ENCODE measurements at regions not wholly inside any gene's neighbourhood (a gene's known extent, or its start where the extent isn't known, plus 50 kb on each side); places are given as distances from the start of the nearest gene placed in this dataset.

GRCh38 chr5:121688126-121688525, 163.6 kb upstream of the FTMT start:
- Histone ChIP-seq H3K79me2 (ENCODE audit: insufficient read depth, low read length) (no peaks in the 10 kb centered on the region), H3K9ac (ENCODE audit: low read length) (no peak overlapping the region), H3K4me1 (ENCODE audit: control insufficient read depth in 1 of 2, insufficient read depth in 2 of 2, low read length in 2 of 2) (no peaks in the 10 kb centered on the region), H3K4me2 (ENCODE audit: low read length) (no peak overlapping the region), H3K9me3 (ENCODE audit: control insufficient read depth in 1 of 2, insufficient read depth in 1 of 2, low read depth in 1 of 2, low read length in 2 of 2) (no peaks in the 10 kb centered on the region), H3K9me2 (ENCODE audit: insufficient read depth) (no peaks in the 10 kb centered on the region), H3K27me3 (ENCODE audit: insufficient read depth, low read length) (no peaks in the 10 kb centered on the region), H4K20me1 (ENCODE audit: insufficient read depth) (no peaks in the 10 kb centered on the region), H2AFZ (ENCODE audit: low read depth, low read length, poor library complexity, severe bottlenecking) (no peak overlapping the region), H3K36me3 (ENCODE audit: control insufficient read depth in 1 of 2, insufficient read depth in 2 of 2, low read length in 2 of 2) (no peaks in the 10 kb centered on the region), H3K4me3 (replicated peaks in 1 of 2; ENCODE audit: low read depth in 1 of 2, low read length in 2 of 2) (no peak overlapping the region), H3K27ac (ENCODE audit: low read depth, low read length) (no peak overlapping the region)
- TF ChIP-seq EZH2 (IDR thresholded peaks at IDR 0.05) (no peak), FOSL1 (IDR thresholded peaks at IDR 0.05; ENCODE audit: low read depth) (no peak)
- ATAC-seq (no peak), DNase-seq (ENCODE audit: low read depth, low spot score) (no peak)
- intact Hi-C loops (cut with micrococcal nuclease): no loop called here
- no TSS peak for BruUV-seq (replicated peaks)
- RAD21 ChIA-PET (ENCODE audit: low non-redundant PET in 1 of 2, low total read pairs in 2 of 2, uncharacterized antibody in 2 of 2, unreplicated experiment in 2 of 2): no interaction called here
- POLR2A ChIA-PET: no interaction called here
- CTCF ChIA-PET: no interaction called here

DNA sequence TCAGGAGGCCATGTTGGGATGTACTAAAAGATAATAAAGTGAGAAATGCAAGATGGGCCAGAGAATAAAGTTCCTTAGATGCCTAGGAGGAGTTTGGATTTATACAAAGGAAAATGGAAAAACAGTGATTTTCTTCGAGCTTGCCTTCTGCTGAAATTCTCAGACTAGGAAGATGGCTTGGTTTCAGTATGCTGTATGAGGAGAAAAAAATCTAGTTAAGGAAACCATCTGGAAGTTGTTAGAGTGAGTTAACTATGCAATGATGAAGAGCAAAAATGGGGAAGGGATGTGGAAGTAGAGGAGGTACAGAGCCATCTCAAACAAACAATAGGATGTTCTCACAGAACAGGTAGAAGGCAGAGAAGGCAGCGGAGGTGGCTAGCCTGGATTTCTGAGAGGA, 162.9 kb upstream of the FTMT start:
- intact Hi-C loops (cut with micrococcal nuclease): no loop called here
- ChIA-PET POLR2A (no interaction called here), RAD21 (ENCODE audit: low non-redundant PET in 1 of 2, low total read pairs in 2 of 2, uncharacterized antibody in 2 of 2, unreplicated experiment in 2 of 2) (no interaction called here), CTCF (no interaction called here)
- no peaks in the 10 kb centered on the region for H3K4me1 ChIP-seq (ENCODE audit: control insufficient read depth in 1 of 2, insufficient read depth in 2 of 2, low read length in 2 of 2)
- no peaks in the 10 kb centered on the region for H3K9me3 ChIP-seq (ENCODE audit: control insufficient read depth in 1 of 2, insufficient read depth in 1 of 2, low read depth in 1 of 2, low read length in 2 of 2)
- no peaks in the 10 kb centered on the region for H4K20me1 ChIP-seq (ENCODE audit: insufficient read depth)
- ATAC-seq (no peak), DNase-seq (ENCODE audit: low read depth, low spot score) (no peak)
- H3K9ac ChIP-seq (ENCODE audit: low read length): no peak overlapping the region
- H2AFZ ChIP-seq (ENCODE audit: low read depth, low read length, poor library complexity, severe bottlenecking): no peak overlapping the region
- H3K9me2 ChIP-seq (ENCODE audit: insufficient read depth): no peaks in the 10 kb centered on the region
- no peaks in the 10 kb centered on the region for H3K36me3 ChIP-seq (ENCODE audit: control insufficient read depth in 1 of 2, insufficient read depth in 2 of 2, low read length in 2 of 2)
- H3K4me2 ChIP-seq (ENCODE audit: low read length): no peak overlapping the region
- no peak overlapping the region for H3K27ac ChIP-seq (ENCODE audit: low read depth, low read length)
- no peaks in the 10 kb centered on the region for H3K79me2 ChIP-seq (ENCODE audit: insufficient read depth, low read length)
- no TSS peak for BruUV-seq (replicated peaks)
- no peak overlapping the region for H3K4me3 ChIP-seq (replicated peaks in 1 of 2; ENCODE audit: low read depth in 1 of 2, low read length in 2 of 2)
- H3K27me3 ChIP-seq (ENCODE audit: insufficient read depth, low read length): no peaks in the 10 kb centered on the region
- TF ChIP-seq SIN3A (IDR thresholded peaks at IDR 0.05; ENCODE audit: low read depth) (no peak), EZH2phosphoT487 (IDR thresholded peaks at IDR 0.05; ENCODE audit: borderline replicate concordance) (no peak), ELF1 (IDR thresholded peaks at IDR 0.05; ENCODE audit: borderline replicate concordance, low read depth) (no peak), CTCF (IDR thresholded peaks at IDR 0.05 in 2 of 3, conservative IDR thresholded peaks at IDR 0.05 in 1 of 3; ENCODE audit: borderline replicate concordance in 1 of 3, insufficient read depth in 1 of 3, low read depth in 2 of 3, low read length in 2 of 3) (no peak), RAD21 (IDR thresholded peaks at IDR 0.05; ENCODE audit: low read depth) (no peak), SRF (IDR thresholded peaks at IDR 0.05; ENCODE audit: low read depth) (no peak), FOSL1 (IDR thresholded peaks at IDR 0.05; ENCODE audit: low read depth) (no peak), SP1 (IDR thresholded peaks at IDR 0.05; ENCODE audit: low read depth) (no peak), JUND (IDR thresholded peaks at IDR 0.05) (no peak), ZFX (IDR thresholded peaks at IDR 0.05) (no peak), ZNF274 (IDR thresholded peaks at IDR 0.05; ENCODE audit: low read depth, low read length) (no peak), YY1 (IDR thresholded peaks at IDR 0.05; ENCODE audit: extremely low read depth, insufficient replicate concordance, low read depth, low read length) (no peak)
- TF ChIP-seq, protein P1, sequence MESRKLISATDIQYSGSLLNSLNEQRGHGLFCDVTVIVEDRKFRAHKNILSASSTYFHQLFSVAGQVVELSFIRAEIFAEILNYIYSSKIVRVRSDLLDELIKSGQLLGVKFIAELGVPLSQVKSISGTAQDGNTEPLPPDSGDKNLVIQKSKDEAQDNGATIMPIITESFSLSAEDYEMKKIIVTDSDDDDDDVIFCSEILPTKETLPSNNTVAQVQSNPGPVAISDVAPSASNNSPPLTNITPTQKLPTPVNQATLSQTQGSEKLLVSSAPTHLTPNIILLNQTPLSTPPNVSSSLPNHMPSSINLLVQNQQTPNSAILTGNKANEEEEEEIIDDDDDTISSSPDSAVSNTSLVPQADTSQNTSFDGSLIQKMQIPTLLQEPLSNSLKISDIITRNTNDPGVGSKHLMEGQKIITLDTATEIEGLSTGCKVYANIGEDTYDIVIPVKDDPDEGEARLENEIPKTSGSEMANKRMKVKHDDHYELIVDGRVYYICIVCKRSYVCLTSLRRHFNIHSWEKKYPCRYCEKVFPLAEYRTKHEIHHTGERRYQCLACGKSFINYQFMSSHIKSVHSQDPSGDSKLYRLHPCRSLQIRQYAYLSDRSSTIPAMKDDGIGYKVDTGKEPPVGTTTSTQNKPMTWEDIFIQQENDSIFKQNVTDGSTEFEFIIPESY (IDR thresholded peaks at IDR 0.05; ENCODE audit: extremely low read depth, insufficient replicate concordance, low read length): no peak
- TF ChIP-seq, protein P2, sequence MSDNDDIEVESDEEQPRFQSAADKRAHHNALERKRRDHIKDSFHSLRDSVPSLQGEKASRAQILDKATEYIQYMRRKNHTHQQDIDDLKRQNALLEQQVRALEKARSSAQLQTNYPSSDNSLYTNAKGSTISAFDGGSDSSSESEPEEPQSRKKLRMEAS (IDR thresholded peaks at IDR 0.05): no peak

Data from HCT116 (cell line).